ENCODE measurements at regions not wholly inside any gene's neighbourhood (a gene's known extent, or its start where the extent isn't known, plus 50 kb on each side); places are given as distances from the start of the nearest gene placed in this dataset.

GRCh38 chr21:14306126-14306907, 76.6 kb downstream of the HSPA13 start:
- DNase-seq: no peak
- Histone ChIP-seq H3K27ac (ENCODE audit: low read depth in 2 of 2, low read length in 1 of 2) (no peak overlapping the region), H3K79me2 (ENCODE audit: insufficient read depth) (no peaks in the 10 kb centered on the region), H3F3A (replicated peaks; ENCODE audit: insufficient read depth) (no peaks in the 10 kb centered on the region), H2AFZ (ENCODE audit: low read depth) (no peak overlapping the region), H3K4me1 (ENCODE audit: control insufficient read depth in 1 of 2, insufficient read depth in 2 of 2, low read depth in 1 of 2, low read length in 1 of 2) (no peaks in the 10 kb centered on the region; a peak in 1 of 4 replicates), H3K4me3 (ENCODE audit: low read depth in 2 of 2, low read length in 1 of 2) (no peak overlapping the region), H3K27me3 (ENCODE audit: insufficient read depth) (no peaks in the 10 kb centered on the region), H3K4me2 (no peak overlapping the region), H3K9me3 (no peaks in the 10 kb centered on the region), H4K20me1 (ENCODE audit: insufficient read depth) (no peaks in the 10 kb centered on the region), H3K36me3 (replicated peaks in 1 of 2; ENCODE audit: control insufficient read depth in 1 of 2, insufficient read depth in 2 of 2, low read length in 1 of 2) (no peaks in the 10 kb centered on the region), H3K9me2 (no peaks in the 10 kb centered on the region), H3K9ac (no peak overlapping the region)
- ChIA-PET CTCF (interaction anchor here (0.7 to 2.4 kb wide), 10 partner anchors 12 to 1286 kb away, joined by 3 to 14 read pairs (median 3); no protein-coding TSS in a partner anchor), POLR2A (no interaction called here)
- TF ChIP-seq RXRA (IDR thresholded peaks at IDR 0.05; ENCODE audit: borderline replicate concordance, low read depth): no peak
- 0 out of 2 replicates have a peak, but pooled peaks have one; percentile 5 for TF ChIP-seq SMC3 (IDR thresholded peaks at IDR 0.05; ENCODE audit: low read depth, low read length)
- TF ChIP-seq IRF3 (IDR thresholded peaks at IDR 0.05; ENCODE audit: low read depth, low read length): no peak
- TF ChIP-seq JUND (IDR thresholded peaks at IDR 0.05): no peak
- no peak for TF ChIP-seq ELF1 (IDR thresholded peaks at IDR 0.05)
- peak; percentile 62 for TF ChIP-seq RAD21 (IDR thresholded peaks at IDR 0.05; ENCODE audit: low read length)
- TF ChIP-seq CTCF (IDR thresholded peaks at IDR 0.05): peak; percentile 51
- 2% methylated on average over 5 of the region's 5 CpGs for WGBS (ENCODE audit: low lambda C conversion rate)

- H3K27ac ChIP-seq (ENCODE audit: low read depth in 2 of 2, low read length in 1 of 2): no peak overlapping the region
- H2AFZ ChIP-seq (ENCODE audit: low read depth): no peak overlapping the region
- H3K4me1 ChIP-seq (ENCODE audit: control insufficient read depth in 1 of 2, insufficient read depth in 2 of 2, low read depth in 1 of 2, low read length in 1 of 2): no peaks in the 10 kb centered on the region; a peak in 1 of 4 replicates
- no peaks in the 10 kb centered on the region for H3K9me2 ChIP-seq
- ChIA-PET POLR2A (no interaction called here), CTCF (no interaction called here)
- no peak overlapping the region for H3K4me3 ChIP-seq (ENCODE audit: low read depth in 2 of 2, low read length in 1 of 2)
- H3K9me3 ChIP-seq: no peaks in the 10 kb centered on the region
- TF ChIP-seq FOSL2 (IDR thresholded peaks at IDR 0.05; ENCODE audit: borderline replicate concordance, low read depth) (no peak), GATA2 (CRISPR knock-in tag; IDR thresholded peaks at IDR 0.05) (no peak), SMC3 (IDR thresholded peaks at IDR 0.05; ENCODE audit: low read depth, low read length) (no peak), ELF1 (IDR thresholded peaks at IDR 0.05) (no peak), JUND (IDR thresholded peaks at IDR 0.05) (no peak), TAF1 (IDR thresholded peaks at IDR 0.05; ENCODE audit: borderline replicate concordance, low read depth, low read length) (no peak), TCF12 (IDR thresholded peaks at IDR 0.05) (no peak), USF2 (IDR thresholded peaks at IDR 0.05; ENCODE audit: borderline replicate concordance, low read depth, low read length) (no peak), MXI1 (IDR thresholded peaks at IDR 0.05; ENCODE audit: low read depth, low read length) (no peak), PBX3 (IDR thresholded peaks at IDR 0.05) (no peak), SIN3A (IDR thresholded peaks at IDR 0.05; ENCODE audit: borderline replicate concordance, low read depth, low read length) (no peak), RAD21 (IDR thresholded peaks at IDR 0.05; ENCODE audit: low read length) (no peak), NFIC (IDR thresholded peaks at IDR 0.05; ENCODE audit: borderline replicate concordance) (no peak), USF1 (IDR thresholded peaks at IDR 0.05; ENCODE audit: borderline replicate concordance, low read depth) (no peak), GABPA (IDR thresholded peaks at IDR 0.05; ENCODE audit: low read depth) (no peak), MEF2A (IDR thresholded peaks at IDR 0.05; ENCODE audit: borderline replicate concordance, low read depth) (no peak), FOXM1 (IDR thresholded peaks at IDR 0.05; ENCODE audit: low read depth) (no peak)
- no peaks in the 10 kb centered on the region for H4K20me1 ChIP-seq (ENCODE audit: insufficient read depth)
- no peaks in the 10 kb centered on the region for H3K36me3 ChIP-seq (replicated peaks in 1 of 2; ENCODE audit: control insufficient read depth in 1 of 2, insufficient read depth in 2 of 2, low read length in 1 of 2)
- no peaks in the 10 kb centered on the region for H3K27me3 ChIP-seq (ENCODE audit: insufficient read depth)
- WGBS (ENCODE audit: low lambda C conversion rate): 7% methylated on average over 8 of the region's 8 CpGs
- H3K79me2 ChIP-seq (ENCODE audit: insufficient read depth): no peaks in the 10 kb centered on the region
- no peak overlapping the region for H3K9ac ChIP-seq
- no peaks in the 10 kb centered on the region for H3F3A ChIP-seq (replicated peaks; ENCODE audit: insufficient read depth)
- no peak for DNase-seq
- H3K4me2 ChIP-seq: no peak overlapping the region
Observed at GRCh38 chr21:14303731-14304488, 79.0 kb downstream of the HSPA13 start.

All from SK-N-SH (cell line).